GM12878 (cell line): ENCODE measurements at regions not wholly inside any gene's neighbourhood (a gene's known extent, or its start where the extent isn't known, plus 50 kb on each side); places are given as distances from the start of the nearest gene placed in this dataset.

Experiments
- BCL11A ChIP-seq: IDR thresholded peaks from 2 replicates; pipeline ENCODE4 v1.6.1; 2011; ENCODE audit warnings: low read depth, low read length
- BHLHE40 ChIP-seq, 2 experiments: fragments of 450-650 bp in 1 of 2; IDR thresholded peaks; 2 replicates each; pipeline ENCODE4 v1.6.1; 2011 to 2017; ENCODE audit warnings: low read depth in 2 of 2, borderline replicate concordance in 1 of 2, improper control_type of control experiment in 1 of 2, low read length in 1 of 2, mild to moderate bottlenecking in 1 of 2
- EZH2 ChIP-seq: IDR thresholded peaks from 2 replicates; pipeline ENCODE4 v1.6.1; 2012; ENCODE audit warnings: low read depth, mild to moderate bottlenecking, control low read depth, inconsistent platforms, low read length, borderline replicate concordance; ENCODE audit not compliant: control insufficient read depth
- NFYA ChIP-seq: IDR thresholded peaks from 2 replicates; pipeline ENCODE4 v1.6.1; 2011; ENCODE audit warnings: low read depth, mild to moderate bottlenecking, low read length, improper control_type of control experiment, borderline replicate concordance
- POLR2AphosphoS5 ChIP-seq: IDR thresholded peaks from 2 replicates; pipeline ENCODE4 v1.6.1; 2011; ENCODE audit warnings: mild to moderate bottlenecking, low read length, inconsistent platforms
- SIN3A ChIP-seq: IDR thresholded peaks from 2 replicates; pipeline ENCODE4 v1.6.1; 2012; ENCODE audit warnings: low read depth, low read length, improper control_type of control experiment
- SRF ChIP-seq, 2 experiments: IDR thresholded peaks; 2 replicates each; pipeline ENCODE4 v1.6.1; 2011; ENCODE audit warnings: low read depth in 2 of 2, low read length in 2 of 2, mild to moderate bottlenecking in 1 of 2, moderate library complexity in 1 of 2
- TAF1 ChIP-seq: IDR thresholded peaks from 2 replicates; pipeline ENCODE4 v1.6.1; 2011; ENCODE audit warnings: mild to moderate bottlenecking, low read depth, low read length, borderline replicate concordance
- TCF7 ChIP-seq: IDR thresholded peaks from 2 replicates; pipeline ENCODE4 v1.6.1; 2014; ENCODE audit warnings: antibody characterized with exemption, borderline replicate concordance
- ZNF24 ChIP-seq: fragments of 450-650 bp; IDR thresholded peaks from 2 replicates; pipeline ENCODE4 v1.6.1; 2017; ENCODE audit warnings: antibody characterized with exemption, mild to moderate bottlenecking
- TF ChIP-seq, protein P1 (sequence below), 3 experiments: IDR thresholded peaks in 2 of 3; conservative IDR thresholded peaks in 1 of 3; 2 replicates each; pipeline ENCODE4 v1.5.1; 2011; ENCODE audit warnings: low read depth in 3 of 3, low read length in 3 of 3, mild to moderate bottlenecking in 3 of 3, control low read depth in 2 of 3, moderate library complexity in 2 of 3, inconsistent platforms in 1 of 3, mixed read lengths in 1 of 3; ENCODE audit not compliant: control insufficient read depth in 2 of 3, insufficient read depth in 1 of 3; ENCODE audit errors: extremely low read depth in 1 of 3
- TF ChIP-seq, protein P2 (sequence below): IDR thresholded peaks from 2 replicates; pipeline ENCODE4 v1.6.1; 2011; ENCODE audit warnings: low read depth, mild to moderate bottlenecking, low read length, moderate library complexity, borderline replicate concordance; ENCODE audit errors: extremely low read depth
- TF ChIP-seq, protein P3 (sequence below): fragments of 450-650 bp; IDR thresholded peaks from 2 replicates; pipeline ENCODE4 v1.6.1; 2017; ENCODE audit warnings: mild to moderate bottlenecking, low read depth, inconsistent platforms; ENCODE audit not compliant: poor library complexity, severe bottlenecking

DNA sequence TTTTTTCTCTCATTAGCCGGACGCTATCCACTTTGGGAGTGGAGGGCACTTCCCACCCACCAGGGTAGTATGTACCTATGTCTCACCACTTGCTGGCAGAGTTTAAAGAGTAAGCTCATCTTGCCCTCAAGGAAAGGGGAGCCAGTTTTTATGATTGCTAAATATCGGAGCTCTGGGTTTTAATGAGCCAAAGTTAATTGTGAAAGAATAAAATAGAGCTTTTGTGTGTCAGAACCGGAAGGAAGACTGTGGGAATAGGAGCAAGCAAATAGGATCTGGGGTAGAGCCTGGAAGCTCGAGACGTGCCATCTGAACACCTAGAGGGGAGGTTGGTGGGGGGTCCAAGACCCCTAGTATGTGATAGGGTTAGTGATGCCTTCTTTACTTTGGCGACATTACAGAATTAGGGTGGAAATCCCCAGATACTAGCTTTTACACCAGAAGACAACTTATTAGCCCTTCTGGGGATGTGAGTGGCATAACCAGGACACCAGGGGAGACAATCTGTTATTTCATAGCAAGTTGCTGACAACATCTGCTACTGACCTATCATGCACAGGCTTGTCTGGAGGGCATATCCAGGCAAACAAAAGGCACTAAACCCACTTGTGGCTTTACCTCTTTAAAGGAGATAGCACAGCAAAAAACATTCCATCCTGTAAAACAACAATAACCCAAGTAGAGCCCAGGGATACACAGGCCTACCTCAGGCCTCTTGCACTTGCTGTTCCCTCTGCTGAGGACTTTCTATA, 333.8 kb downstream of the ZNF621 start:
- no peak for TF ChIP-seq NFYA
- TF ChIP-seq SIN3A: no peak
- TF ChIP-seq, protein P1, sequence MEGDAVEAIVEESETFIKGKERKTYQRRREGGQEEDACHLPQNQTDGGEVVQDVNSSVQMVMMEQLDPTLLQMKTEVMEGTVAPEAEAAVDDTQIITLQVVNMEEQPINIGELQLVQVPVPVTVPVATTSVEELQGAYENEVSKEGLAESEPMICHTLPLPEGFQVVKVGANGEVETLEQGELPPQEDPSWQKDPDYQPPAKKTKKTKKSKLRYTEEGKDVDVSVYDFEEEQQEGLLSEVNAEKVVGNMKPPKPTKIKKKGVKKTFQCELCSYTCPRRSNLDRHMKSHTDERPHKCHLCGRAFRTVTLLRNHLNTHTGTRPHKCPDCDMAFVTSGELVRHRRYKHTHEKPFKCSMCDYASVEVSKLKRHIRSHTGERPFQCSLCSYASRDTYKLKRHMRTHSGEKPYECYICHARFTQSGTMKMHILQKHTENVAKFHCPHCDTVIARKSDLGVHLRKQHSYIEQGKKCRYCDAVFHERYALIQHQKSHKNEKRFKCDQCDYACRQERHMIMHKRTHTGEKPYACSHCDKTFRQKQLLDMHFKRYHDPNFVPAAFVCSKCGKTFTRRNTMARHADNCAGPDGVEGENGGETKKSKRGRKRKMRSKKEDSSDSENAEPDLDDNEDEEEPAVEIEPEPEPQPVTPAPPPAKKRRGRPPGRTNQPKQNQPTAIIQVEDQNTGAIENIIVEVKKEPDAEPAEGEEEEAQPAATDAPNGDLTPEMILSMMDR (IDR thresholded peaks at IDR 0.05 in 2 of 3, conservative IDR thresholded peaks at IDR 0.05 in 1 of 3; ENCODE audit: control insufficient read depth in 2 of 3, extremely low read depth in 1 of 3, insufficient read depth in 1 of 3, low read depth in 3 of 3, low read length in 3 of 3): no peak
- no peak for TF ChIP-seq POLR2AphosphoS5
- TF ChIP-seq BCL11A: no peak
- no peak for TF ChIP-seq TCF7
- TF ChIP-seq TAF1: no peak
- TF ChIP-seq BHLHE40 (IDR thresholded peaks at IDR 0.05; ENCODE audit: borderline replicate concordance in 1 of 2, low read depth in 2 of 2, low read length in 1 of 2): no peak
- no peak for TF ChIP-seq EZH2
- no peak for TF ChIP-seq ZNF24
- TF ChIP-seq SRF (IDR thresholded peaks at IDR 0.05; ENCODE audit: low read depth in 2 of 2, low read length in 2 of 2): no peak
- TF ChIP-seq, protein P2, sequence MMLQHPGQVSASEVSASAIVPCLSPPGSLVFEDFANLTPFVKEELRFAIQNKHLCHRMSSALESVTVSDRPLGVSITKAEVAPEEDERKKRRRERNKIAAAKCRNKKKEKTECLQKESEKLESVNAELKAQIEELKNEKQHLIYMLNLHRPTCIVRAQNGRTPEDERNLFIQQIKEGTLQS: no peak
- TF ChIP-seq, protein P3, sequence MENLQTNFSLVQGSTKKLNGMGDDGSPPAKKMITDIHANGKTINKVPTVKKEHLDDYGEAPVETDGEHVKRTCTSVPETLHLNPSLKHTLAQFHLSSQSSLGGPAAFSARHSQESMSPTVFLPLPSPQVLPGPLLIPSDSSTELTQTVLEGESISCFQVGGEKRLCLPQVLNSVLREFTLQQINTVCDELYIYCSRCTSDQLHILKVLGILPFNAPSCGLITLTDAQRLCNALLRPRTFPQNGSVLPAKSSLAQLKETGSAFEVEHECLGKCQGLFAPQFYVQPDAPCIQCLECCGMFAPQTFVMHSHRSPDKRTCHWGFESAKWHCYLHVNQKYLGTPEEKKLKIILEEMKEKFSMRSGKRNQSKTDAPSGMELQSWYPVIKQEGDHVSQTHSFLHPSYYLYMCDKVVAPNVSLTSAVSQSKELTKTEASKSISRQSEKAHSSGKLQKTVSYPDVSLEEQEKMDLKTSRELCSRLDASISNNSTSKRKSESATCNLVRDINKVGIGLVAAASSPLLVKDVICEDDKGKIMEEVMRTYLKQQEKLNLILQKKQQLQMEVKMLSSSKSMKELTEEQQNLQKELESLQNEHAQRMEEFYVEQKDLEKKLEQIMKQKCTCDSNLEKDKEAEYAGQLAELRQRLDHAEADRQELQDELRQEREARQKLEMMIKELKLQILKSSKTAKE: no peak
